Anterior cingulate cortex (tissue), 58 donors: ENCODE measurements at regions not wholly inside any gene's neighbourhood (a gene's known extent, or its start where the extent isn't known, plus 50 kb on each side); places are given as distances from the start of the nearest gene placed in this dataset.

Experiments used
- DNase-seq, 58 donors: peaks; one replicate each; lab custom pipeline; 2025; lab: John Stamatoyannopoulos, UW

GRCh38 chr2:5539282-5540165, 152.7 kb upstream of the SOX11 start:
- DNase-seq, result no peak

- no peak for DNase-seq
Observed at GRCh38 chr2:5540856-5541255, 151.3 kb upstream of the SOX11 start.

GRCh38 chr2:5544205-5544786, 147.9 kb upstream of the SOX11 start:
- no peak for DNase-seq

GRCh38 chr2:5546181-5546580, 146.0 kb upstream of the SOX11 start:
- DNase-seq, result no peak

GRCh38 chr2:5548991-5549715, 143.0 kb upstream of the SOX11 start:
- DNase-seq, result no peak

GRCh38 chr2:5549771-5550170, 142.4 kb upstream of the SOX11 start:
- no peak for DNase-seq

DNA sequence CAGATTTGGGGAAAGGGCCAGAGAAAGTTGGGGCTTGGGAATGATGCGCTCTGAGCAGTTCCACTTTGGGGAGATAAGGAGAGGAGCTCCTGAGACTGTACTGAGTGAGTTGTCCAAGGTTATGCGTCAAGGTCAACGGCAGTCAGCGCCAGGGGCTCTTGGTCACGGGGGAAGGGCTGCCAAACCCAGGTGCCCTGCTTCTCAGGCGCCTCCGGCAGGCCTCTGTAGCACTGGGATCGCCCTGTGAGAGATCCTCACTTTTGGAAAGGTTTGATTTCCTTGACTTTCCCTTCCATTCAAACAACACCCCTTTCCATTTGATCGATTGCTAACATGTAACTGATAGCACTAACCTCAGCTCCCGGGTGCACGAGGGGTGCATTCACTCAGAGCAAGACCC, 136.5 kb upstream of the SOX11 start:
- DNase-seq, result no peak

GRCh38 chr2:5561006-5561405, 131.2 kb upstream of the SOX11 start:
- peak in 10 of 58 donors; percentile 1 to 20 (median 6) for DNase-seq

DNA sequence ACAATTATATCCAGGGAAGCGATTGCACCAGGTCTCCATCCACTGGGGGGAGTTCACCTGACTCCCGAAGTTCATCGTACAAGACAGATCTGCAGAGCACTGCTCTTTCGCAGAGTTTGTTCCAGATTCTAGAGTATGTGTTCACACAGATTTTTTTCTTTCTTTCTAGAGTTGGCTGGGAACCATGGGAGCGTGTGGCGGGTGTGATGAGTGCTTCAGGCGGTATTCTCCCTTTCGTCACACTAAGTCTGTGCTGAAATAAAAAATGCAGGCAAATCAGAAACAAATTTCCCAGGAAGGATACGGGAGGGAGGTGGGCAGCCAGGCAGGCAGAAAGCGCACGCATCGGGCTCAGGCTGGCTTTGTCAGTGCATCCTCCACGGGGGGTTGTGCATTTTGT, 129.8 kb upstream of the SOX11 start:
- peak in 1 of 58 donors; percentile 0 for DNase-seq

DNA sequence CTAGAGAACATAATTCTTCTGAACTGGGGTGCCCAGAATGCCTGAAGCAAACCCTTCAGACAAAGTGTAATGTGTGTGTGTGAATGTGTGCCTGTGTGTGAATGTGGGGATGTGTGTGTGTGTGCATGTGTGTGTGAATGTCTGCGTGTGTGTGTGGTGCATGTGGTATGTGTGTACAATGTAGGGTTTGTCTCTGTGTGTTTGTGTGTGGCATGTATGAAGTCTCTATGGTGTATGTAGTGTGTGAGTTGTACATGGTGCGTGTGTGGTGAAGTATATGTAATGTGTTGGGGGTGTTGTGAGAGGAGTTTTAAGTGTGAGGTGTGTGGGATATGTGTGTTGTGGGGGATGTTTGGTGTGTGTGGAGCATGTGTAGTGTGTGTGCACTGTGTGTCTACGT, 129.3 kb upstream of the SOX11 start:
- no peak for DNase-seq

DNA sequence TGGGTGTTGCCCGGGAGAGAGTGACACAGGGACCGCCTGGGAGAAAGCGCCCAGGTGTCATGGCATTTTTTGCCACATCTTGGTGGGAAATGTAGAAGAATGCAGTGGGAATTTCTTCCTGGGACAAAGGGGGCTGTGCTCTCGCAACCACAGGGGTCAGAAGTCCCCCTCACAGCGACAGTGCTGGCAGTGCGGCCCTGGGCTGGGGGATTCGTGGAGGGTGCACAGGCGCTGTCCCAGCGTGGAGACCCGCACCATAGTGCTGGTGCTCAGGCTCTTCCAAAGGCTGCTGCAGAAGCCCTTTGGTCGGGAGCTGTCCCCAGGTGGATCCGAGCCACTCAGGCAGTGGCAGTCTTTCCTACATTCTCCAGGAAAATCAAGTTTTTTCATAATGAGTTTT, 128.8 kb upstream of the SOX11 start:
- no peak for DNase-seq

GRCh38 chr2:5569256-5569655, 122.9 kb upstream of the SOX11 start:
- DNase-seq, result no peak

GRCh38 chr2:5576015-5576414, 116.2 kb upstream of the SOX11 start:
- DNase-seq, result no peak

DNA sequence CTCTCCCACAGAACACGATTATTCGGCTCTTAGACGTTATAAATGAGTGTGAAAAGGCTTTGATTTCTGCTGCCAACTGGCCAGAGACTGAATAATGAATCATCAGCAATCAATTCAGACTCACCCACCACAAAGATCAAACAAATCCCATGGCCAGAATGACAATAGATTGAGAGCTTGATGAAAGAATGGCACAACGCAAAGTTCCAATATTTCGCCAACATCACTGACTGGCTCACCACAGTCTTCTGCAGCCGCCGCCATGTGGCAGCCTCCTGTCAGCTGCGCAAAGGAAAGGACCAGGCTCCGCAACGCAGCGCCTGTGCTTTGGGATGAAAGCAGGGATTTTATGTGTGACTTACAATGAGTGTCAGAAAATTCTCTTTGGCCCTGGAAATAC, 104.4 kb upstream of the SOX11 start:
- no peak for DNase-seq

- no peak for DNase-seq
Observed at GRCh38 chr2:5588601-5589000, 103.6 kb upstream of the SOX11 start.

DNA sequence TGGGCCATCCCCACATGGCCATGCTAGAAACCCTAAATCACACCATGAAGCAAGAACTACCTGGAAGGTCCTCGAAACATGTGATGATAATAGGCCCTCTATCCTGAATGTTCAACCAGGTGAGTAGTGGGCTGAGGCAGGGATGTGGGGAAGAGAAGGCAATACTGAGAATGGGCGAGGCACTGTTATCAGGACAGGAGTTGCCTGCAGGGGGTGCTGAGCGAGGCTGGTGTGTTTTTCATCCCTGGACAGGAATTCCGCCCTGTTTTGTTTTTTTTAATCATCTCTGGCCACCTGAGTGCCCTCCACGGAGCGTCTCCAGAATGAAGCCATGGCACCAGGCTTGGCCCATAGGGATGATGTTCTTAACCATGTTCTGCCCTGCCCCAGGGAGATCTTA, 103.0 kb upstream of the SOX11 start:
- DNase-seq, result no peak

DNA sequence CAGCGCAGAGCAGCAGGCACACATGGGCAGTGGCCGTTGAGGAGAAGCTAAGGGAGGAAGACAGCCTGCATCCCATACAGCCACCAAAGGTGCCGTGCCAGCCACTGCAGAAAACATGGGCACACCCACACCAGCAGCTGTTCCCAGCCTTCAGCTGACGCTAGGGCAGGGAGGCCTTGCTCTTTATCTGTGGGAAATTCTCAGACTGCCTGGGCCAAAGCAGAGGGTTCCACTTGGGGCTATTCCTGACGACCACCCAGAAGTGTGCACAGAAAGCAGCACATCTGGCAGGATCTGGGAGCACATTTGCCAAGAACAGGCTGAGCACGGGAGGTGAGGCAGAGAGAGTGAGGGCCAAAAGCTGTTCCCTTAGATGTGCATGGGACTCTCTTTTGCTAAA, 101.3 kb upstream of the SOX11 start:
- DNase-seq, result no peak

GRCh38 chr2:5592916-5593315, 99.3 kb upstream of the SOX11 start:
- DNase-seq, result no peak

- DNase-seq, result no peak
Observed at GRCh38 chr2:5594249-5594695, 97.9 kb upstream of the SOX11 start.

- DNase-seq, result no peak
Observed at GRCh38 chr2:5596868-5597267, 95.3 kb upstream of the SOX11 start.

- DNase-seq, result no peak
Observed at GRCh38 chr2:5598156-5598555, 94.0 kb upstream of the SOX11 start.
